ENCODE measurements at regions not wholly inside any gene's neighbourhood (a gene's known extent, or its start where the extent isn't known, plus 50 kb on each side); places are given as distances from the start of the nearest gene placed in this dataset.
"Not testable (repeated sequence)": the region's sequence is repeated elsewhere in the genome, so short reads cannot be mapped to it uniquely, and the experiment has no call there.

DNA sequence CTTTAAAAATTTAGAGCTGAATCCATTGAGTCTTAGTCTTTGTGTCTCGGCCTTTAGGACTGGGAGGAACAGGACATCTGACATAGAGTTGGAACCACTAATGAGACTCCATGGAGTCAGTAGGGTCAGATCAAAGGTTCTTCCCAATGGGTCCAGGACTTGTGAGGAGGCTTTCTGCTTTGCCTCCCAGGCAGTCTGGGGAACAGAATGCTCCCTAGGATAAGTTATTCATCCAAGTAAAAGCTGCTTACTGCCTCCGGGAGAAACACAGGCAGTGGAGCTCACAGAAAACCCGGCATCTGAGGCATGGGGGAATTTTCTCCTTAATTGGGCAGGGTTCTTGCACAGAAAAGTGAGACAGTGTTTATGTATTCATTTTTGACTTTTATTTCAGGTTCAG lies 216.4 kb downstream of the SEC23IP start:
- Histone ChIP-seq H3F3A (replicated peaks; ENCODE audit: insufficient read depth) (no peaks in the 10 kb centered on the region), H3K4me3 (ENCODE audit: low read depth in 2 of 2, low read length in 1 of 2) (no peak overlapping the region), H3K9ac (no peak overlapping the region), H3K27me3 (ENCODE audit: insufficient read depth) (no peaks in the 10 kb centered on the region), H3K79me2 (ENCODE audit: insufficient read depth) (no peaks in the 10 kb centered on the region), H3K27ac (ENCODE audit: low read depth in 2 of 2, low read length in 1 of 2) (no peak overlapping the region), H3K9me3 (no peaks in the 10 kb centered on the region), H3K4me2 (no peak overlapping the region), H3K36me3 (replicated peaks in 1 of 2; ENCODE audit: control insufficient read depth in 1 of 2, insufficient read depth in 2 of 2, low read length in 1 of 2) (no peaks in the 10 kb centered on the region), H2AFZ (ENCODE audit: low read depth) (no peak overlapping the region), H3K4me1 (ENCODE audit: control insufficient read depth in 1 of 2, insufficient read depth in 2 of 2, low read depth in 1 of 2, low read length in 1 of 2) (no peaks in the 10 kb centered on the region), H3K9me2 (no peaks in the 10 kb centered on the region), H4K20me1 (ENCODE audit: insufficient read depth) (no peaks in the 10 kb centered on the region)
- TF ChIP-seq MEF2A (IDR thresholded peaks at IDR 0.05; ENCODE audit: borderline replicate concordance, low read depth) (no peak), PBX3 (IDR thresholded peaks at IDR 0.05) (no peak), GATA2 (CRISPR knock-in tag; IDR thresholded peaks at IDR 0.05) (no peak), RCOR1 (IDR thresholded peaks at IDR 0.05; ENCODE audit: low read length) (no peak), EP300 (IDR thresholded peaks at IDR 0.05; ENCODE audit: borderline replicate concordance in 1 of 2, low read depth in 1 of 2, low read length in 1 of 2) (no peak), TCF12 (IDR thresholded peaks at IDR 0.05) (no peak), FOSL2 (IDR thresholded peaks at IDR 0.05; ENCODE audit: borderline replicate concordance, low read depth) (no peak), CTCF (IDR thresholded peaks at IDR 0.05) (no peak), SIN3A (IDR thresholded peaks at IDR 0.05; ENCODE audit: borderline replicate concordance, low read depth, low read length) (no peak)
- TF ChIP-seq, protein P1, sequence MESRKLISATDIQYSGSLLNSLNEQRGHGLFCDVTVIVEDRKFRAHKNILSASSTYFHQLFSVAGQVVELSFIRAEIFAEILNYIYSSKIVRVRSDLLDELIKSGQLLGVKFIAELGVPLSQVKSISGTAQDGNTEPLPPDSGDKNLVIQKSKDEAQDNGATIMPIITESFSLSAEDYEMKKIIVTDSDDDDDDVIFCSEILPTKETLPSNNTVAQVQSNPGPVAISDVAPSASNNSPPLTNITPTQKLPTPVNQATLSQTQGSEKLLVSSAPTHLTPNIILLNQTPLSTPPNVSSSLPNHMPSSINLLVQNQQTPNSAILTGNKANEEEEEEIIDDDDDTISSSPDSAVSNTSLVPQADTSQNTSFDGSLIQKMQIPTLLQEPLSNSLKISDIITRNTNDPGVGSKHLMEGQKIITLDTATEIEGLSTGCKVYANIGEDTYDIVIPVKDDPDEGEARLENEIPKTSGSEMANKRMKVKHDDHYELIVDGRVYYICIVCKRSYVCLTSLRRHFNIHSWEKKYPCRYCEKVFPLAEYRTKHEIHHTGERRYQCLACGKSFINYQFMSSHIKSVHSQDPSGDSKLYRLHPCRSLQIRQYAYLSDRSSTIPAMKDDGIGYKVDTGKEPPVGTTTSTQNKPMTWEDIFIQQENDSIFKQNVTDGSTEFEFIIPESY (IDR thresholded peaks at IDR 0.05; ENCODE audit: borderline replicate concordance, low read depth) = no peak
- TF ChIP-seq, protein P2, sequence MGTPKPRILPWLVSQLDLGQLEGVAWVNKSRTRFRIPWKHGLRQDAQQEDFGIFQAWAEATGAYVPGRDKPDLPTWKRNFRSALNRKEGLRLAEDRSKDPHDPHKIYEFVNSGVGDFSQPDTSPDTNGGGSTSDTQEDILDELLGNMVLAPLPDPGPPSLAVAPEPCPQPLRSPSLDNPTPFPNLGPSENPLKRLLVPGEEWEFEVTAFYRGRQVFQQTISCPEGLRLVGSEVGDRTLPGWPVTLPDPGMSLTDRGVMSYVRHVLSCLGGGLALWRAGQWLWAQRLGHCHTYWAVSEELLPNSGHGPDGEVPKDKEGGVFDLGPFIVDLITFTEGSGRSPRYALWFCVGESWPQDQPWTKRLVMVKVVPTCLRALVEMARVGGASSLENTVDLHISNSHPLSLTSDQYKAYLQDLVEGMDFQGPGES (IDR thresholded peaks at IDR 0.05; ENCODE audit: low read depth, low read length) = no peak
- DNase-seq = no peak
- ChIA-PET POLR2A (no interaction called here), CTCF (no interaction called here)
- WGBS (ENCODE audit: low lambda C conversion rate) = 55% methylated on average over 3 of the region's 3 CpGs

- H3K27me3 ChIP-seq (ENCODE audit: insufficient read depth); H3K9ac ChIP-seq; H3K36me3 ChIP-seq (replicated peaks in 1 of 2; ENCODE audit: control insufficient read depth in 1 of 2, insufficient read depth in 2 of 2, low read length in 1 of 2); CTCF ChIA-PET; H3K9me3 ChIP-seq; DNase-seq; H3K4me2 ChIP-seq; POLR2A ChIA-PET; H3K4me1 ChIP-seq (ENCODE audit: control insufficient read depth in 1 of 2, insufficient read depth in 2 of 2, low read depth in 1 of 2, low read length in 1 of 2); H2AFZ ChIP-seq (ENCODE audit: low read depth); H4K20me1 ChIP-seq (ENCODE audit: insufficient read depth); H3F3A ChIP-seq (replicated peaks; ENCODE audit: insufficient read depth); H3K79me2 ChIP-seq (ENCODE audit: insufficient read depth); H3K9me2 ChIP-seq; H3K27ac ChIP-seq (ENCODE audit: low read depth in 2 of 2, low read length in 1 of 2); H3K4me3 ChIP-seq (ENCODE audit: low read depth in 2 of 2, low read length in 1 of 2): not testable (repeated sequence)
- 45% methylated on average over 4 of the region's 4 CpGs for WGBS (ENCODE audit: low lambda C conversion rate)
Measured at GRCh38 chr10:120109725-120110124, 217.2 kb downstream of the SEC23IP start.
